ENCODE measurements at regions not wholly inside any gene's neighbourhood (a gene's known extent, or its start where the extent isn't known, plus 50 kb on each side); places are given as distances from the start of the nearest gene placed in this dataset.

- ChIA-PET CTCF (no interaction called here), POLR2A (no interaction called here)
- no peak overlapping the region for H3K4me3 ChIP-seq (ENCODE audit: low read depth, low read length)
- no peak for DNase-seq (ENCODE audit: low read depth, low spot score)
- TF ChIP-seq CTCF (IDR thresholded peaks at IDR 0.05; ENCODE audit: insufficient read depth, low read length, missing control alignments): no peak
These were observed 382.7 kb upstream of the KLHL29 start for GRCh38 chr2:23002234-23002633.

GRCh38 chr2:23005469-23005868, 379.5 kb upstream of the KLHL29 start:
- TF ChIP-seq CTCF (IDR thresholded peaks at IDR 0.05; ENCODE audit: insufficient read depth, low read length, missing control alignments): no peak
- H3K4me3 ChIP-seq (ENCODE audit: low read depth, low read length): no peak overlapping the region
- POLR2A ChIA-PET: no interaction called here
- DNase-seq (ENCODE audit: low read depth, low spot score): no peak
- CTCF ChIA-PET: no interaction called here

- CTCF ChIA-PET: no interaction called here
- POLR2A ChIA-PET: no interaction called here
- no peak overlapping the region for H3K4me3 ChIP-seq (ENCODE audit: low read depth, low read length)
- no peak for TF ChIP-seq CTCF (IDR thresholded peaks at IDR 0.05; ENCODE audit: insufficient read depth, low read length, missing control alignments)
- no peak for DNase-seq (ENCODE audit: low read depth, low spot score)
These were observed 377.2 kb upstream of the KLHL29 start for GRCh38 chr2:23007631-23008235.

GRCh38 chr2:23008440-23008839, 376.5 kb upstream of the KLHL29 start:
- ChIA-PET POLR2A (no interaction called here), CTCF (no interaction called here)
- TF ChIP-seq CTCF (IDR thresholded peaks at IDR 0.05; ENCODE audit: insufficient read depth, low read length, missing control alignments): no peak
- H3K4me3 ChIP-seq (ENCODE audit: low read depth, low read length): no peak overlapping the region
- no peak for DNase-seq (ENCODE audit: low read depth, low spot score)

GRCh38 chr2:23008951-23009350, 376.0 kb upstream of the KLHL29 start:
- no peak for DNase-seq (ENCODE audit: low read depth, low spot score)
- no peak overlapping the region for H3K4me3 ChIP-seq (ENCODE audit: low read depth, low read length)
- no peak for TF ChIP-seq CTCF (IDR thresholded peaks at IDR 0.05; ENCODE audit: insufficient read depth, low read length, missing control alignments)
- CTCF ChIA-PET: no interaction called here
- POLR2A ChIA-PET: no interaction called here

GRCh38 chr2:23009545-23010149, 375.3 kb upstream of the KLHL29 start:
- CTCF ChIA-PET: no interaction called here
- POLR2A ChIA-PET: no interaction called here

More at GRCh38 chr2:23009545-23010149, 375.3 kb upstream of the KLHL29 start:
- H3K4me3 ChIP-seq (ENCODE audit: low read depth, low read length): no peak overlapping the region
- TF ChIP-seq CTCF (IDR thresholded peaks at IDR 0.05; ENCODE audit: insufficient read depth, low read length, missing control alignments): no peak
- DNase-seq (ENCODE audit: low read depth, low spot score): no peak

Data from AG04449 (cell line).